Panc1 (cell line): ENCODE measurements at regions not wholly inside any gene's neighbourhood (a gene's known extent, or its start where the extent isn't known, plus 50 kb on each side); places are given as distances from the start of the nearest gene placed in this dataset.
"Not testable (repeated sequence)": the region's sequence is repeated elsewhere in the genome, so short reads cannot be mapped to it uniquely, and the experiment has no call there.

Source experiments
- TF ChIP-seq, protein P1 (sequence below): fragments of 450-650 bp; IDR thresholded peaks from 2 replicates; pipeline ENCODE4 v1.5.1; 2017; ENCODE audit warnings: mild to moderate bottlenecking
- TF ChIP-seq, protein P2 (sequence below), 2 experiments: IDR thresholded peaks; 2 replicates each; pipeline ENCODE4 v1.6.1; 2011 to 2012; ENCODE audit warnings: low read depth in 2 of 2, control low read depth in 1 of 2, low read length in 1 of 2, mild to moderate bottlenecking in 1 of 2, moderate library complexity in 1 of 2; ENCODE audit not compliant: insufficient read depth in 1 of 2

DNA sequence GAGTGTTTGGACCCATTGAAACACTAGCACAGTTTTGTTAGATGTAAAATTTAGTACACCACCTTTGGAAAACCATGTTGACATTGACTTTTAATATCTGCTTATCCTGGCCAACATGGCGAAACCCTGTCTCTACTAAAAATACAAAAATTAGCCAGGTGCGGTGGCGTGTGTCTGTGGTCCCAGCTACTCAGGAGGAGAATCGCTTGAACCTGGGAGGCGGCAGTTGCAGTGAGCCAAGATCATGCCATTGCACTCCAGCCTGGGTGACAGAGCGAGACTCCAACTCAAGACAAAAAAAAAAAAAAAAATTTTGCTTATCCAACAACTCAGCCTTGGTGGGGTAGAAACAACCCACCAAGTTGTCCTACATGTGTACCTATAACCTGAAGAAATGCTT, 454.2 kb downstream of the EFNB2 start:
- TF ChIP-seq, protein P1, sequence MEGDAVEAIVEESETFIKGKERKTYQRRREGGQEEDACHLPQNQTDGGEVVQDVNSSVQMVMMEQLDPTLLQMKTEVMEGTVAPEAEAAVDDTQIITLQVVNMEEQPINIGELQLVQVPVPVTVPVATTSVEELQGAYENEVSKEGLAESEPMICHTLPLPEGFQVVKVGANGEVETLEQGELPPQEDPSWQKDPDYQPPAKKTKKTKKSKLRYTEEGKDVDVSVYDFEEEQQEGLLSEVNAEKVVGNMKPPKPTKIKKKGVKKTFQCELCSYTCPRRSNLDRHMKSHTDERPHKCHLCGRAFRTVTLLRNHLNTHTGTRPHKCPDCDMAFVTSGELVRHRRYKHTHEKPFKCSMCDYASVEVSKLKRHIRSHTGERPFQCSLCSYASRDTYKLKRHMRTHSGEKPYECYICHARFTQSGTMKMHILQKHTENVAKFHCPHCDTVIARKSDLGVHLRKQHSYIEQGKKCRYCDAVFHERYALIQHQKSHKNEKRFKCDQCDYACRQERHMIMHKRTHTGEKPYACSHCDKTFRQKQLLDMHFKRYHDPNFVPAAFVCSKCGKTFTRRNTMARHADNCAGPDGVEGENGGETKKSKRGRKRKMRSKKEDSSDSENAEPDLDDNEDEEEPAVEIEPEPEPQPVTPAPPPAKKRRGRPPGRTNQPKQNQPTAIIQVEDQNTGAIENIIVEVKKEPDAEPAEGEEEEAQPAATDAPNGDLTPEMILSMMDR = not testable (repeated sequence)
- TF ChIP-seq, protein P2, sequence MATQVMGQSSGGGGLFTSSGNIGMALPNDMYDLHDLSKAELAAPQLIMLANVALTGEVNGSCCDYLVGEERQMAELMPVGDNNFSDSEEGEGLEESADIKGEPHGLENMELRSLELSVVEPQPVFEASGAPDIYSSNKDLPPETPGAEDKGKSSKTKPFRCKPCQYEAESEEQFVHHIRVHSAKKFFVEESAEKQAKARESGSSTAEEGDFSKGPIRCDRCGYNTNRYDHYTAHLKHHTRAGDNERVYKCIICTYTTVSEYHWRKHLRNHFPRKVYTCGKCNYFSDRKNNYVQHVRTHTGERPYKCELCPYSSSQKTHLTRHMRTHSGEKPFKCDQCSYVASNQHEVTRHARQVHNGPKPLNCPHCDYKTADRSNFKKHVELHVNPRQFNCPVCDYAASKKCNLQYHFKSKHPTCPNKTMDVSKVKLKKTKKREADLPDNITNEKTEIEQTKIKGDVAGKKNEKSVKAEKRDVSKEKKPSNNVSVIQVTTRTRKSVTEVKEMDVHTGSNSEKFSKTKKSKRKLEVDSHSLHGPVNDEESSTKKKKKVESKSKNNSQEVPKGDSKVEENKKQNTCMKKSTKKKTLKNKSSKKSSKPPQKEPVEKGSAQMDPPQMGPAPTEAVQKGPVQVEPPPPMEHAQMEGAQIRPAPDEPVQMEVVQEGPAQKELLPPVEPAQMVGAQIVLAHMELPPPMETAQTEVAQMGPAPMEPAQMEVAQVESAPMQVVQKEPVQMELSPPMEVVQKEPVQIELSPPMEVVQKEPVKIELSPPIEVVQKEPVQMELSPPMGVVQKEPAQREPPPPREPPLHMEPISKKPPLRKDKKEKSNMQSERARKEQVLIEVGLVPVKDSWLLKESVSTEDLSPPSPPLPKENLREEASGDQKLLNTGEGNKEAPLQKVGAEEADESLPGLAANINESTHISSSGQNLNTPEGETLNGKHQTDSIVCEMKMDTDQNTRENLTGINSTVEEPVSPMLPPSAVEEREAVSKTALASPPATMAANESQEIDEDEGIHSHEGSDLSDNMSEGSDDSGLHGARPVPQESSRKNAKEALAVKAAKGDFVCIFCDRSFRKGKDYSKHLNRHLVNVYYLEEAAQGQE (IDR thresholded peaks at IDR 0.05; ENCODE audit: insufficient read depth in 1 of 2, low read depth in 2 of 2, low read length in 1 of 2) = not testable (repeated sequence)
